Fibroblast of pulmonary artery (primary cell): ENCODE measurements at regions not wholly inside any gene's neighbourhood (a gene's known extent, or its start where the extent isn't known, plus 50 kb on each side); places are given as distances from the start of the nearest gene placed in this dataset.

ENCODE experiments used
- DNase-seq: peaks from one replicate; pipeline ENCODE4 v3.0.0-alpha.2; 2010; ENCODE audit warnings: low read depth
- H3K4me3 ChIP-seq: replicated peaks from 2 replicates; pipeline ENCODE4 v1.5.1; 2011; ENCODE audit warnings: low read depth, mild to moderate bottlenecking, control low read depth, low read length, moderate library complexity
- CTCF ChIP-seq: IDR thresholded peaks from 2 replicates; pipeline ENCODE4 v1.5.1; 2011; ENCODE audit warnings: mild to moderate bottlenecking, control low read depth, low read length, inconsistent platforms; ENCODE audit errors: missing control alignments

GRCh38 chr5:51449026-51449425 lies 65.8 kb downstream of the ISL1 start:
- no peak overlapping the region for H3K4me3 ChIP-seq
- TF ChIP-seq CTCF = no peak
- DNase-seq = no peak

- no peak for DNase-seq
- no peak for TF ChIP-seq CTCF
- H3K4me3 ChIP-seq = no peak overlapping the region
Measured at GRCh38 chr5:51452562-51452961, 69.3 kb downstream of the ISL1 start.

GRCh38 chr5:51465165-51465564 lies 81.9 kb downstream of the ISL1 start:
- TF ChIP-seq CTCF = no peak
- H3K4me3 ChIP-seq = no peak overlapping the region
- DNase-seq = no peak

GRCh38 chr5:51466214-51466613 lies 83.0 kb downstream of the ISL1 start:
- no peak for TF ChIP-seq CTCF
- no peak overlapping the region for H3K4me3 ChIP-seq
- DNase-seq = no peak

- DNase-seq = peak; percentile 17
- TF ChIP-seq CTCF = no peak
- no peak overlapping the region for H3K4me3 ChIP-seq
Measured at GRCh38 chr5:51468196-51468595, 84.9 kb downstream of the ISL1 start.

GRCh38 chr5:51471630-51472029 lies 88.4 kb downstream of the ISL1 start:
- H3K4me3 ChIP-seq = no peak overlapping the region
- no peak for TF ChIP-seq CTCF
- no peak for DNase-seq

- no peak for TF ChIP-seq CTCF
- H3K4me3 ChIP-seq = no peak overlapping the region
- DNase-seq = no peak
Measured at GRCh38 chr5:51472472-51472871, 89.2 kb downstream of the ISL1 start.
